ENCODE measurements at regions not wholly inside any gene's neighbourhood (a gene's known extent, or its start where the extent isn't known, plus 50 kb on each side); places are given as distances from the start of the nearest gene placed in this dataset.

GRCh38 chr9:126145887-126146253 is 180.8 kb upstream of the MVB12B start:
- DNase-seq (ENCODE audit: insufficient read length, low spot score) (no peak), FAIRE-seq (no peak)
- TF ChIP-seq CTCF (IDR thresholded peaks at IDR 0.05; ENCODE audit: insufficient read depth, missing control alignments), result no peak

- peak; percentile 26 for TF ChIP-seq CTCF (IDR thresholded peaks at IDR 0.05; ENCODE audit: insufficient read depth, missing control alignments)
- no peak for FAIRE-seq
- peak; percentile 39 for DNase-seq (ENCODE audit: insufficient read length, low spot score)
Observed at GRCh38 chr9:126146254-126147145, 180.1 kb upstream of the MVB12B start.

- DNase-seq (ENCODE audit: insufficient read length, low spot score) (no peak), FAIRE-seq (no peak)
- no peak for TF ChIP-seq CTCF (IDR thresholded peaks at IDR 0.05; ENCODE audit: insufficient read depth, missing control alignments)
Observed at GRCh38 chr9:126147186-126147935, 179.3 kb upstream of the MVB12B start.

- no peak for DNase-seq (ENCODE audit: insufficient read length, low spot score)
- no peak for TF ChIP-seq CTCF (IDR thresholded peaks at IDR 0.05; ENCODE audit: insufficient read depth, missing control alignments)
- no peak for FAIRE-seq
Observed at GRCh38 chr9:126147936-126148870, 178.4 kb upstream of the MVB12B start.

- no peak for TF ChIP-seq CTCF (IDR thresholded peaks at IDR 0.05; ENCODE audit: insufficient read depth, missing control alignments)
- FAIRE-seq, result no peak
- DNase-seq (ENCODE audit: insufficient read length, low spot score), result no peak
Observed at GRCh38 chr9:126148994-126149393, 177.6 kb upstream of the MVB12B start.

GRCh38 chr9:126149661-126150060 is 177.0 kb upstream of the MVB12B start:
- TF ChIP-seq CTCF (IDR thresholded peaks at IDR 0.05; ENCODE audit: insufficient read depth, missing control alignments), result no peak
- DNase-seq (ENCODE audit: insufficient read length, low spot score), result no peak
- FAIRE-seq, result no peak

All from D721Med (cell line).